Trophoblast cell (in vitro differentiated cells and primary cell): ENCODE measurements at regions not wholly inside any gene's neighbourhood (a gene's known extent, or its start where the extent isn't known, plus 50 kb on each side); places are given as distances from the start of the nearest gene placed in this dataset.

Experiments
- DNase-seq, 2 donors: peaks; one replicate each; pipeline ENCODE4 v3.0.0-alpha.2; 2016
- H2AFZ ChIP-seq: 2 replicates; pipeline ENCODE4 v1.6.1; 2013; ENCODE audit warnings: low read length, moderate library complexity, mild to moderate bottlenecking; ENCODE audit not compliant: insufficient read depth, poor library complexity
- H2AK5ac ChIP-seq: 2 replicates; pipeline ENCODE4 v1.6.1; 2013; ENCODE audit warnings: mild to moderate bottlenecking, low read length
- H2BK120ac ChIP-seq: 2 replicates; pipeline ENCODE4 v1.6.1; 2013; ENCODE audit warnings: low read length, mild to moderate bottlenecking, moderate library complexity; ENCODE audit not compliant: insufficient read depth, poor library complexity
- H2BK12ac ChIP-seq: 2 replicates; pipeline ENCODE4 v1.6.1; 2013; ENCODE audit warnings: mild to moderate bottlenecking, low read length, moderate library complexity
- H2BK5ac ChIP-seq: 2 replicates; pipeline ENCODE4 v1.6.1; 2013; ENCODE audit warnings: low read length, low read depth, moderate library complexity, mild to moderate bottlenecking; ENCODE audit not compliant: poor library complexity
- H3K14ac ChIP-seq: 2 replicates; pipeline ENCODE4 v1.6.1; 2013; ENCODE audit warnings: mild to moderate bottlenecking, low read length
- H3K18ac ChIP-seq: 2 replicates; pipeline ENCODE4 v1.6.1; 2013; ENCODE audit warnings: mild to moderate bottlenecking, low read length
- H3K23ac ChIP-seq: 2 replicates; pipeline ENCODE4 v1.6.1; 2013; ENCODE audit warnings: low read length
- H3K27ac ChIP-seq: 2 replicates; pipeline ENCODE4 v1.5.1; 2013; ENCODE audit warnings: low read depth, mild to moderate bottlenecking, inconsistent platforms, low read length, moderate library complexity
- H3K27me3 ChIP-seq: 2 replicates; pipeline ENCODE4 v1.6.1; 2013; ENCODE audit warnings: inconsistent platforms, mild to moderate bottlenecking, low read length, moderate library complexity; ENCODE audit not compliant: insufficient read depth
- H3K36me3 ChIP-seq, 2 experiments: 1 replicate in 1 of 2; 2 replicates in 1 of 2; pipeline ENCODE4 v1.6.1; 2013; ENCODE audit warnings: low read length in 2 of 2, mild to moderate bottlenecking in 2 of 2, moderate library complexity in 1 of 2; ENCODE audit not compliant: insufficient read depth in 2 of 2, control insufficient read depth in 1 of 2
- H3K4ac ChIP-seq: 2 replicates; pipeline ENCODE4 v1.6.1; 2013; ENCODE audit warnings: low read depth, mild to moderate bottlenecking, low read length, moderate library complexity
- H3K4me1 ChIP-seq, 2 experiments: 1 replicate in 1 of 2; 2 replicates in 1 of 2; pipeline ENCODE4 v1.6.1; 2013; ENCODE audit warnings: low read length in 2 of 2, mild to moderate bottlenecking in 2 of 2, moderate library complexity in 1 of 2; ENCODE audit not compliant: insufficient read depth in 2 of 2, control insufficient read depth in 1 of 2
- H3K4me2 ChIP-seq: 2 replicates; pipeline ENCODE4 v1.6.1; 2013; ENCODE audit warnings: inconsistent platforms, mild to moderate bottlenecking, low read length, moderate library complexity
- H3K4me3 ChIP-seq: 2 replicates; pipeline ENCODE4 v1.5.1; 2013; ENCODE audit warnings: mild to moderate bottlenecking, low read depth, low read length, inconsistent platforms
- H3K79me1 ChIP-seq: one replicate; pipeline ENCODE4 v1.6.1; 2013; ENCODE audit warnings: low read length
- H3K79me2 ChIP-seq: 2 replicates; pipeline ENCODE4 v1.6.1; 2013; ENCODE audit warnings: low read length, mild to moderate bottlenecking; ENCODE audit not compliant: control insufficient read depth, insufficient read depth, poor library complexity
- H3K9ac ChIP-seq: 2 replicates; pipeline ENCODE4 v1.6.1; 2013; ENCODE audit warnings: mild to moderate bottlenecking, low read length
- H3K9me3 ChIP-seq: 2 replicates; pipeline ENCODE4 v1.6.1; 2013; ENCODE audit warnings: low read depth, mild to moderate bottlenecking, control low read depth, inconsistent platforms, low read length; ENCODE audit not compliant: insufficient read depth
- H4K12ac ChIP-seq: 2 replicates; pipeline ENCODE4 v1.6.1; 2013; ENCODE audit warnings: low read depth, mild to moderate bottlenecking, low read length, moderate library complexity
- H4K8ac ChIP-seq: 2 replicates; pipeline ENCODE4 v1.6.1; 2013; ENCODE audit warnings: low read depth, mild to moderate bottlenecking, low read length, moderate library complexity
- H4K91ac ChIP-seq: one replicate; pipeline ENCODE4 v1.6.1; 2013; ENCODE audit warnings: low read depth, mild to moderate bottlenecking, low read length, moderate library complexity
- WGBS: extraction: QIAGEN DNeasy Blood & Tissue Kit; methylation state at CpG from one replicate; pipeline ENCODE4 v1.1.7; 2013; ENCODE audit warnings: missing lambda C conversion rate; ENCODE audit not compliant: insufficient read length, insufficient coverage; ENCODE audit errors: extremely low coverage; 5-methylcytosine and 5-hydroxymethylcytosine counted together

DNA sequence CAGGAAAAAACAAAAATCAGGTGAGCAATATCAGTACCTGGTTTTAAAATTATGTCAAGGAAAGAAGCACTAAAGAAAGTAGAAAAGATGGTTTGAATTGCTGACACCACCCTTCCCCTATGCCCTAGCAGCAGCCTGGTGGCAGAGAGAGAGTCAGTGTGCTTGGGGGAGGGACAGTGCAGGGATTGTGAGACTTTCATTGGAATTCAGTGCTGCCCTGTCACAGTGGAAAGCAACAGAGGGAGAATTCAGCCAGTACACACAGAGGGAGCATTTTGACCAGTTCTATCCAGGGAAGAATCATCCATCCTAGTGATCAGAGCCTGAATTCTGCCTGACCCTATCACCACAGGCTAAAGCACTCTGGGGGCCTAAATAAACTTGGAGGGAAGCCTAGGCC lies 222.4 kb upstream of the PCDH17 start:
- Histone ChIP-seq H4K8ac (no peak overlapping the region), H3K4me2 (no peak overlapping the region), H3K9ac (no peak overlapping the region), H2AK5ac (no peak overlapping the region), H3K9me3 (peaks cover 1% of the 10 kb centered on the region), H3K79me1 (no peaks in the 10 kb centered on the region), H2BK5ac (no peak overlapping the region), H4K91ac (no peak overlapping the region), H4K12ac (no peak overlapping the region), H2AFZ (no peak overlapping the region), H3K18ac (no peak overlapping the region), H3K4me1 (peaks cover 4 to 5% of the 10 kb centered on the region in 2 experiments), H3K27me3 (no peaks in the 10 kb centered on the region), H3K4me3 (no peak overlapping the region), H2BK120ac (no peak overlapping the region), H3K14ac (no peak overlapping the region), H2BK12ac (no peak overlapping the region), H3K23ac (no peak overlapping the region), H3K4ac (no peak overlapping the region), H3K36me3 (no peaks in the 10 kb centered on the region), H3K79me2 (no peaks in the 10 kb centered on the region), H3K27ac (no peak overlapping the region)
- peak in 1 of 2 donors; percentile 7 for DNase-seq

DNA sequence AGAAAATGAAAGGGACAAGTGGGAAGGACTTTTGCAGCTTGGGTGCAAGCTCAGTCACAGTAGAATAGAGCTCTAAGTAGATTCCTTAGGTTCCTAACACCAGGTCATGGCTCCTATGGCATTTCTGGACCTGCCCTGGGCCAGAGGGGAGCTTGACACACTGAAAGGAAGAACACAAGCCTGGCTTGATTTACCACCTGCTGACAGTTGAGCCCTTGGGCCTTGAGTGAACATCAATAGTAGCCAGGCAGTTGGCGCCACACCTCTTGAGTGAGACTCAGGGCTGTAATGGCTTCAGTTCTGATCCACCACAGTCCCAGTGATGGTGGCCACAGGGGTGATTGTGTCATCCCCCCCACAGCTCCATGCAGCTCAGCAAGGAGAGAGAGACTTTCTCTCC lies 221.9 kb upstream of the PCDH17 start:
- Histone ChIP-seq H4K12ac (no peak overlapping the region), H3K4ac (no peak overlapping the region), H2BK12ac (no peak overlapping the region), H3K79me2 (no peaks in the 10 kb centered on the region), H2BK120ac (no peak overlapping the region), H3K79me1 (no peaks in the 10 kb centered on the region), H3K18ac (no peak overlapping the region), H3K4me3 (no peak overlapping the region), H3K27me3 (no peaks in the 10 kb centered on the region), H4K91ac (no peak overlapping the region), H2BK5ac (no peak overlapping the region), H2AFZ (no peak overlapping the region), H3K9ac (no peak overlapping the region), H3K23ac (no peak overlapping the region), H2AK5ac (no peak overlapping the region), H3K27ac (no peak overlapping the region), H3K4me1 (peaks cover 4 to 5% of the 10 kb centered on the region in 2 experiments), H3K4me2 (no peak overlapping the region), H3K14ac (no peak overlapping the region), H3K9me3 (peaks cover 1% of the 10 kb centered on the region), H3K36me3 (no peaks in the 10 kb centered on the region), H4K8ac (no peak overlapping the region)
- no CpG with 5 or more reads among the region's 1 CpG for WGBS
- no peak for DNase-seq

DNA sequence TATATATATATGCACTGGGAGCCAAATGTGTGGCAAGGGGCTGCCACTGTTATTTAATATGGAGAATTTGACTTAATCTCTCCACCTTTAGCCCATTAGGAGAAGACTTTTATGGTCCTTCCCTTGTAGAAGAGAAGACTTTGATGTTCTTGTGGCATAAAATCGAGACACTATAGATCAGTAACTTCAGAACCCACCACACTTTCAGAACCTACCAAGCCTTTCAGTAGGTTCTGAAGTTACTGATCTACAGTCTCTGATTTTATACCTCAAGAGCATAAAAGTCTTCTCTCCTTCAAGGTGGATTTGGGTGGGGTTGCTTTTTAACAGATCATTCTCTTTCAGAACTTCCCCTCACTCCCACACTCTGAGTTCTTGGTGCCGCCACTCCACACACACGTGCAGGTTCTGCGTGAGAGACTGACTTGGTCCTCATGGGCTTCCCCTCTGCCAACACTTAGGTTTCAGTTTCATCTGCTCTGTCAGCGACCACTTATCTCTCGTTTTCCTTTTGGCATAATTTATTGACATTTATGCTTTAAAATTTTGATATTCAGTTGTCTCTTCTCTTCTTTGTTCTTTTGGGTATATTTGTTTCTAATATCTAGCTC lies 213.4 kb upstream of the PCDH17 start:
- H3K4ac ChIP-seq, result no peak overlapping the region
- H4K8ac ChIP-seq, result no peak overlapping the region
- no peak for DNase-seq
- no peak overlapping the region for H2AFZ ChIP-seq
- H2BK12ac ChIP-seq, result no peak overlapping the region
- no peaks in the 10 kb centered on the region for H3K79me2 ChIP-seq
- H3K27ac ChIP-seq, result no peak overlapping the region
- H3K36me3 ChIP-seq, result no peaks in the 10 kb centered on the region
- H2BK5ac ChIP-seq, result no peak overlapping the region
- H3K9me3 ChIP-seq, result no peaks in the 10 kb centered on the region
- H3K9ac ChIP-seq, result no peak overlapping the region
- WGBS, result no CpG with 5 or more reads among the region's 6 CpGs
- no peak overlapping the region for H4K12ac ChIP-seq
- H3K23ac ChIP-seq, result no peak overlapping the region
- H2BK120ac ChIP-seq, result no peak overlapping the region
- H3K27me3 ChIP-seq, result no peaks in the 10 kb centered on the region
- no peak overlapping the region for H3K14ac ChIP-seq
- H3K4me3 ChIP-seq, result no peak overlapping the region
- H2AK5ac ChIP-seq, result no peak overlapping the region
- no peaks in the 10 kb centered on the region for H3K4me1 ChIP-seq
- H4K91ac ChIP-seq, result no peak overlapping the region
- H3K79me1 ChIP-seq, result no peaks in the 10 kb centered on the region
- H3K4me2 ChIP-seq, result no peak overlapping the region
- H3K18ac ChIP-seq, result no peak overlapping the region

DNA sequence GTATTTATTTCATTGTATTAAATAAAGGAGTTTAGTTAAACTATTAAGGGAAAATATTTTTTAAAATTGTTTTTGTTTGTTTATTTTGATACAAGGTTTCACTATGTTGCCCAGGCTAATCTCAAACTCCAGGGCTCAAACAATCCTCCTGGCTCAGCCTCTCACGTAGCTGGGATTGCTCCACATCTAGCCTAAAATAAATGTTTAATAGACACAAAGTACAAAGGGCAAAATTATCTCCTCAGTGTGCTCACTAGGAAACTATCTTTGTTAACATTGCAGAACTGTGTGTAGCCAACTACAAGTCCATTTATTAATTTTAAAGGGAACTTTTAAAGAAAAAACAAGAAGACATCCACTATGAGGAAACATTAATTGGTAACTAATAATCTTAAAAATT lies 207.2 kb upstream of the PCDH17 start:
- H3K27me3 ChIP-seq, result no peaks in the 10 kb centered on the region
- DNase-seq, result no peak

More for the DNA sequence above, 207.2 kb upstream of the PCDH17 start:
- Histone ChIP-seq H2BK12ac (no peak overlapping the region), H3K4me3 (no peak overlapping the region), H3K18ac (no peak overlapping the region), H3K36me3 (no peaks in the 10 kb centered on the region), H4K8ac (no peak overlapping the region), H3K4me2 (no peak overlapping the region), H3K79me1 (no peaks in the 10 kb centered on the region), H4K12ac (no peak overlapping the region), H3K4me1 (peaks cover 0 to 3% of the 10 kb centered on the region in 2 experiments), H3K9me3 (no peaks in the 10 kb centered on the region), H3K23ac (no peak overlapping the region), H2BK5ac (no peak overlapping the region), H2BK120ac (no peak overlapping the region), H3K27ac (no peak overlapping the region), H3K4ac (no peak overlapping the region), H3K9ac (no peak overlapping the region), H3K79me2 (no peaks in the 10 kb centered on the region), H2AK5ac (no peak overlapping the region), H3K14ac (no peak overlapping the region), H2AFZ (no peak overlapping the region), H4K91ac (no peak overlapping the region)
- no CpG with 5 or more reads among the region's 1 CpG for WGBS
